ENCODE measurements at regions not wholly inside any gene's neighbourhood (a gene's known extent, or its start where the extent isn't known, plus 50 kb on each side); places are given as distances from the start of the nearest gene placed in this dataset.

GRCh38 chr14:58797010-58797429, 159.3 kb downstream of the DACT1 start:
- Histone ChIP-seq H3K27ac (ENCODE audit: low read depth, low read length, poor library complexity, severe bottlenecking) (no peak overlapping the region), H3K79me2 (ENCODE audit: insufficient read depth, low read depth, low read length) (no peaks in the 10 kb centered on the region), H3K36me3 (ENCODE audit: insufficient read depth, low read length) (no peaks in the 10 kb centered on the region), H3K9me3 (ENCODE audit: low read length) (no peaks in the 10 kb centered on the region), H3K9me2 (ENCODE audit: insufficient read depth, low read length) (no peaks in the 10 kb centered on the region), H3K4me2 (ENCODE audit: low read length) (no peak overlapping the region), H3K4me3 (ENCODE audit: low read depth, low read length, poor library complexity, severe bottlenecking) (no peak overlapping the region), H3K4me1 (ENCODE audit: insufficient read depth, low read length, poor library complexity, severe bottlenecking) (no peaks in the 10 kb centered on the region), H2AFZ (ENCODE audit: low read length) (no peak overlapping the region), H4K20me1 (ENCODE audit: insufficient read depth, low read length) (no peaks in the 10 kb centered on the region)
- TF ChIP-seq, protein P1, sequence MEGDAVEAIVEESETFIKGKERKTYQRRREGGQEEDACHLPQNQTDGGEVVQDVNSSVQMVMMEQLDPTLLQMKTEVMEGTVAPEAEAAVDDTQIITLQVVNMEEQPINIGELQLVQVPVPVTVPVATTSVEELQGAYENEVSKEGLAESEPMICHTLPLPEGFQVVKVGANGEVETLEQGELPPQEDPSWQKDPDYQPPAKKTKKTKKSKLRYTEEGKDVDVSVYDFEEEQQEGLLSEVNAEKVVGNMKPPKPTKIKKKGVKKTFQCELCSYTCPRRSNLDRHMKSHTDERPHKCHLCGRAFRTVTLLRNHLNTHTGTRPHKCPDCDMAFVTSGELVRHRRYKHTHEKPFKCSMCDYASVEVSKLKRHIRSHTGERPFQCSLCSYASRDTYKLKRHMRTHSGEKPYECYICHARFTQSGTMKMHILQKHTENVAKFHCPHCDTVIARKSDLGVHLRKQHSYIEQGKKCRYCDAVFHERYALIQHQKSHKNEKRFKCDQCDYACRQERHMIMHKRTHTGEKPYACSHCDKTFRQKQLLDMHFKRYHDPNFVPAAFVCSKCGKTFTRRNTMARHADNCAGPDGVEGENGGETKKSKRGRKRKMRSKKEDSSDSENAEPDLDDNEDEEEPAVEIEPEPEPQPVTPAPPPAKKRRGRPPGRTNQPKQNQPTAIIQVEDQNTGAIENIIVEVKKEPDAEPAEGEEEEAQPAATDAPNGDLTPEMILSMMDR (conservative IDR thresholded peaks at IDR 0.05; ENCODE audit: low read length) = no peak
- no peak for TF ChIP-seq EZH2phosphoT487 (IDR thresholded peaks at IDR 0.05; ENCODE audit: borderline replicate concordance, low read depth, low read length)
- intact Hi-C loops (cut with micrococcal nuclease; ENCODE audit: unreplicated experiment) = no loop called here
- POLR2A ChIA-PET = no interaction called here
- no peak for DNase-seq (ENCODE audit: low spot score)
- no TSS peak for BruUV-seq (replicated peaks)
- CTCF ChIA-PET (ENCODE audit: unreplicated experiment) = no interaction called here

DNA sequence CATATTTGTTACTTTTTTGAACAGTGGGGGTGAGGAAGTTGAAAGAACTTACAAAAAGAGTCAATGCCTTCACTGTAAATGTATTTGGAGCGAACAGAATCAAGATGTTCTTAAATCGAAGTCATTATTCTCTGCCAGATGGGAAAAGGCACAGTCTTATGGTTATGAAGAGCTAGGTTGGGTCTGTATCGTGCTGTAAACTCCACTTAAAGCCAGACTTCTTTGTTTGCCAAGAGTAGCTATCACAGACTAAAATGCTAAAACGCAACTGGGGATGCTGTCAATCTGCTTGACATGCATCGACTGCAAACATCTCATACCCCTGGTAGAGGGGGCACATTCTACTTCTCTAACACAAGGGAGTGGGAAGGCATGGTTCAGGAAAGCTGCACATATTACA, 160.4 kb downstream of the DACT1 start:
- H3K27ac ChIP-seq (ENCODE audit: low read depth, low read length, poor library complexity, severe bottlenecking) = no peak overlapping the region
- POLR2A ChIA-PET = interaction anchor here (0.7 kb wide), 1 partner anchor 9 kb away, joined by 3 read pairs; no protein-coding TSS in a partner anchor
- H3K9me3 ChIP-seq (ENCODE audit: low read length) = no peaks in the 10 kb centered on the region
- intact Hi-C loops (cut with micrococcal nuclease; ENCODE audit: unreplicated experiment) = no loop called here
- H3K36me3 ChIP-seq (ENCODE audit: insufficient read depth, low read length) = no peaks in the 10 kb centered on the region
- no peak overlapping the region for H3K4me3 ChIP-seq (ENCODE audit: low read depth, low read length, poor library complexity, severe bottlenecking)
- no peak for TF ChIP-seq EZH2phosphoT487 (IDR thresholded peaks at IDR 0.05; ENCODE audit: borderline replicate concordance, low read depth, low read length)
- TF ChIP-seq, protein P1 (conservative IDR thresholded peaks at IDR 0.05; ENCODE audit: low read length) = no peak
- H3K79me2 ChIP-seq (ENCODE audit: insufficient read depth, low read depth, low read length) = no peaks in the 10 kb centered on the region
- BruUV-seq (replicated peaks) = no TSS peak
- H2AFZ ChIP-seq (ENCODE audit: low read length) = no peak overlapping the region
- CTCF ChIA-PET (ENCODE audit: unreplicated experiment) = no interaction called here
- DNase-seq (ENCODE audit: low spot score) = no peak
- no peaks in the 10 kb centered on the region for H3K4me1 ChIP-seq (ENCODE audit: insufficient read depth, low read length, poor library complexity, severe bottlenecking)
- H3K9me2 ChIP-seq (ENCODE audit: insufficient read depth, low read length) = no peaks in the 10 kb centered on the region
- H4K20me1 ChIP-seq (ENCODE audit: insufficient read depth, low read length) = no peaks in the 10 kb centered on the region
- no peak overlapping the region for H3K4me2 ChIP-seq (ENCODE audit: low read length)

DNA sequence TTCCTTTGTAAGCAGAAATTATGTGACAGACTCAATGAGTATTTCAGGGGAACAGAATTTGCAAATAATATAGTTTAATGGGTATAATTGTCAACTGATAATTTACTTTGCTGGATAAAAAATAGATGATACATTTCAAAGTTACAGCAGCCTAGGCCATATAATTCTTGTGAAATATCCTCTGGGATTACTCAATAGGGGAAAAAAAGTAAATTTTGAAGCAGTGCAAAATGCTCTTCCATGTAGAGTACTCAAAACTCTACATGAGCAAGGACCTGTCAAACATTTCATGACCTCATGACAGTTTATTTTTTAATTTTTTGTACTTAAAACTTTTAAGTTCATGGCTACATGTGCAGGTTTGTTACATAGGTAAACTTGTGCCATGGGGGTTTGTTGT, 163.3 kb downstream of the DACT1 start:
- BruUV-seq (replicated peaks) = no TSS peak
- ChIA-PET POLR2A (no interaction called here), CTCF (ENCODE audit: unreplicated experiment) (no interaction called here)
- H3K4me1 ChIP-seq (ENCODE audit: insufficient read depth, low read length, poor library complexity, severe bottlenecking) = no peaks in the 10 kb centered on the region
- H3K4me3 ChIP-seq (ENCODE audit: low read depth, low read length, poor library complexity, severe bottlenecking) = no peak overlapping the region
- H3K4me2 ChIP-seq (ENCODE audit: low read length) = no peak overlapping the region
- TF ChIP-seq, protein P1 (conservative IDR thresholded peaks at IDR 0.05; ENCODE audit: low read length) = no peak
- TF ChIP-seq EZH2phosphoT487 (IDR thresholded peaks at IDR 0.05; ENCODE audit: borderline replicate concordance, low read depth, low read length) = no peak
- intact Hi-C loops (cut with micrococcal nuclease; ENCODE audit: unreplicated experiment) = no loop called here
- H3K27ac ChIP-seq (ENCODE audit: low read depth, low read length, poor library complexity, severe bottlenecking) = no peak overlapping the region
- H3K9me2 ChIP-seq (ENCODE audit: insufficient read depth, low read length) = no peaks in the 10 kb centered on the region
- no peaks in the 10 kb centered on the region for H3K36me3 ChIP-seq (ENCODE audit: insufficient read depth, low read length)
- no peaks in the 10 kb centered on the region for H4K20me1 ChIP-seq (ENCODE audit: insufficient read depth, low read length)
- no peak for DNase-seq (ENCODE audit: low spot score)
- no peaks in the 10 kb centered on the region for H3K79me2 ChIP-seq (ENCODE audit: insufficient read depth, low read depth, low read length)
- H3K9me3 ChIP-seq (ENCODE audit: low read length) = no peaks in the 10 kb centered on the region
- H2AFZ ChIP-seq (ENCODE audit: low read length) = no peak overlapping the region

Data from OCI-LY7 (cell line).